GM06990 (cell line): ENCODE measurements at regions not wholly inside any gene's neighbourhood (a gene's known extent, or its start where the extent isn't known, plus 50 kb on each side); places are given as distances from the start of the nearest gene placed in this dataset.

ENCODE experiments used
- DNase-seq: peaks from one replicate; pipeline ENCODE4 v3.0.0-alpha.2; 2011; ENCODE audit not compliant: insufficient read length; ENCODE audit errors: extremely low read depth
- H3K27me3 ChIP-seq: replicated peaks from 2 replicates; pipeline ENCODE4 v1.6.0; 2011; ENCODE audit warnings: low read length; ENCODE audit not compliant: control insufficient read depth, insufficient read depth
- H3K36me3 ChIP-seq: 2 replicates; pipeline ENCODE4 v1.5.1; 2011; ENCODE audit warnings: low read length; ENCODE audit not compliant: control insufficient read depth, insufficient read depth
- H3K4me3 ChIP-seq: replicated peaks from 2 replicates; pipeline ENCODE4 v1.5.1; 2011; ENCODE audit warnings: low read depth, mild to moderate bottlenecking, control low read depth, low read length
- TF ChIP-seq, protein P1 (sequence below): IDR thresholded peaks from 2 replicates; pipeline ENCODE4 v1.5.1; 2011; ENCODE audit warnings: low read length, control low read depth, mild to moderate bottlenecking, inconsistent platforms; ENCODE audit not compliant: insufficient read depth, poor library complexity, severe bottlenecking

DNA sequence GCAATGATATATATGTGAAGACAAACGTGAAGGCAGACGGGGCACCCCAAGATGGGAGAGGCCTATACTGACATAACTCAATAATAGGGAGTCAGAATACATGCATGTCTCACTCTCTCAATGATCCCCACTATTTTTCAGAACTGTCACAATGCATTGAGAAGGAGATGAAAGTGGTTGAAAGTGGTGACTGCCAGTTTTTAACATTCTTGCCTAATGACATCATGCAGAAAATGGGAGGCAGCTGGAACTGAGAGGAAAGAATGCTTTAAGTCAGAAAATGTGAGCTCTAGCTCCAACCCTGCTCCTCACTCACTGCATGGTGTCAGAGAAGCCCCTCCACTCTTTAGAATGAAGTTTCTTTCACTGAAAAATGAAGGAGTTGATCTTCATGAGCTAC is 55.3 kb upstream of the P2RY1 start:
- Histone ChIP-seq H3K27me3 (no peaks in the 10 kb centered on the region), H3K36me3 (no peaks in the 10 kb centered on the region), H3K4me3 (no peak overlapping the region)
- TF ChIP-seq, protein P1, sequence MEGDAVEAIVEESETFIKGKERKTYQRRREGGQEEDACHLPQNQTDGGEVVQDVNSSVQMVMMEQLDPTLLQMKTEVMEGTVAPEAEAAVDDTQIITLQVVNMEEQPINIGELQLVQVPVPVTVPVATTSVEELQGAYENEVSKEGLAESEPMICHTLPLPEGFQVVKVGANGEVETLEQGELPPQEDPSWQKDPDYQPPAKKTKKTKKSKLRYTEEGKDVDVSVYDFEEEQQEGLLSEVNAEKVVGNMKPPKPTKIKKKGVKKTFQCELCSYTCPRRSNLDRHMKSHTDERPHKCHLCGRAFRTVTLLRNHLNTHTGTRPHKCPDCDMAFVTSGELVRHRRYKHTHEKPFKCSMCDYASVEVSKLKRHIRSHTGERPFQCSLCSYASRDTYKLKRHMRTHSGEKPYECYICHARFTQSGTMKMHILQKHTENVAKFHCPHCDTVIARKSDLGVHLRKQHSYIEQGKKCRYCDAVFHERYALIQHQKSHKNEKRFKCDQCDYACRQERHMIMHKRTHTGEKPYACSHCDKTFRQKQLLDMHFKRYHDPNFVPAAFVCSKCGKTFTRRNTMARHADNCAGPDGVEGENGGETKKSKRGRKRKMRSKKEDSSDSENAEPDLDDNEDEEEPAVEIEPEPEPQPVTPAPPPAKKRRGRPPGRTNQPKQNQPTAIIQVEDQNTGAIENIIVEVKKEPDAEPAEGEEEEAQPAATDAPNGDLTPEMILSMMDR: no peak
- no peak for DNase-seq

DNA sequence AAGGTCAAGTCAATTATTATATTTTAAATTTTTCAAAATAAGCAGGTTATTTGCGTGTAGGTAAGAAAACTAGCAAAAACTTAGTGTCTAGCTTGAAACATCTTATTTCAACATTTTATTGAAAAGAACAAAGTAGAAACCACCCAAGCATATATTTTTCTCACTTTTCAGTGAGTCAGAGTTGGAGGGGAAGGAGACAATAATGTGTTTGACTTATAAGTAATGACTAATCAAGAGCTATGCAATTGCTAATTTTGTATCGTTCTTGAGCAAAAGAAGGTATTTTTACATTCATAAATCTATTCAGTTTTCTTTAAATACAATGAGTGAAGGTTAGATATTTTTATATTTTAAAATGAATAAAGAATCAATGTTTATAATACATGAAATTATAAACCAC is 54.4 kb upstream of the P2RY1 start:
- Histone ChIP-seq H3K27me3 (no peaks in the 10 kb centered on the region), H3K36me3 (no peaks in the 10 kb centered on the region), H3K4me3 (no peak overlapping the region)
- TF ChIP-seq, protein P1: no peak
- DNase-seq: no peak

DNA sequence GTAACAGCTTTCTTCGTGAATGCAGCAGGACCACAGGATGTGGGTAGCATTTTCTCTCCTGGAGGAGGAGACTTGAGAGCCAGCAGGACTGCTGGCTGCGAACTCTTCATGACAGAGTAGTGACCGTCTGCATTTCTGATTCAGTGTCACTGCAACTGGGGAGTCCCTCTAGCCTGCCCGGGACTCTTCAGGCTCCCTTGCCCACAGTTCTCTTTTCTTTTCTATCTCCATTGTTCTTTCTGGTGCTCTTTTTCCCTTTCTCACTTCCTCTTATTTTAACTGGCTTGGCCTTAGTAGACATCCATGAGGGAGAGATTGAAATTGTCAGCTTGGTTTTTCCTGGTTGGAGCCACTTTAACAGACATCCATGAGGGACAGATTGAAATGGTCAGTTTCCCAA is 49.9 kb upstream of the P2RY1 start:
- Histone ChIP-seq H3K36me3 (no peaks in the 10 kb centered on the region), H3K27me3 (no peaks in the 10 kb centered on the region), H3K4me3 (no peak overlapping the region)
- TF ChIP-seq, protein P1: no peak
- DNase-seq: no peak
